ENCODE measurements at regions not wholly inside any gene's neighbourhood (a gene's known extent, or its start where the extent isn't known, plus 50 kb on each side); places are given as distances from the start of the nearest gene placed in this dataset.
"Not testable (repeated sequence)": the region's sequence is repeated elsewhere in the genome, so short reads cannot be mapped to it uniquely, and the experiment has no call there.

- Mint-ChIP-seq H3K36me3 (no peaks in the 10 kb centered on the region), H3K4me3 (no peak overlapping the region), H3K9me3 (peaks cover 0 to 6% (median 1%) of the 10 kb centered on the region in 3 donors), H3K27ac (no peak overlapping the region), H3K4me1 (no peaks in the 10 kb centered on the region), H3K27me3 (no peaks in the 10 kb centered on the region)
Observed at GRCh38 chr2:125658583-125658982, 997.4 kb upstream of the GYPC start.

GRCh38 chr2:125660369-125660768, 995.6 kb upstream of the GYPC start:
- not testable (repeated sequence) for H3K27ac Mint-ChIP-seq, H3K4me1 Mint-ChIP-seq, H3K27me3 Mint-ChIP-seq

DNA sequence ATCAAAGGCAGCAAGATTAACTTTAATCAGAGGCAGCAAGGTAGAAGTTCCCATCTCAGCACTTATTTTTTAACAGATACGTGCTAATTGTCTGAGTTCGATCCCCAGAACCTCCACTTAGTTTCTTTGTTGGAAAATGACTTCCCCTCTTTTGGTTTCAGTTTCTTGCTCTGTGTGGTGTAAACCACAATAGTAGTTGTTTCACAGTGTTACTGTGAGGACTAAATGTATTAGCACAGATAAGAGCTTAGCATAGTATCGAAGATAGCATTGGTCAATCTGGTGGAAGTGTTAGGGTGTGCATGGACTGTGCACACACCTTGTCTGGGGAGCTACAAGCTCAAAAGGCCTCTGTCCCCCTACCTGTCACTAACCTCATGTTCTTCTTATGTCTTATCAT, 988.3 kb upstream of the GYPC start:
- Mint-ChIP-seq H3K27me3 (no peaks in the 10 kb centered on the region), H3K9me3 (peaks cover 2 to 17% (median 7%) of the 10 kb centered on the region in 3 donors), H3K27ac (no peak overlapping the region), H3K4me1 (no peaks in the 10 kb centered on the region), H3K4me3 (no peak overlapping the region), H3K36me3 (no peaks in the 10 kb centered on the region)

More at GRCh38 chr2:125660369-125660768, 995.6 kb upstream of the GYPC start:
- not testable (repeated sequence) for H3K36me3 Mint-ChIP-seq, H3K4me3 Mint-ChIP-seq
- H3K9me3 Mint-ChIP-seq = peaks cover 2 to 10% (median 7%) of the 10 kb centered on the region in 3 donors

DNA sequence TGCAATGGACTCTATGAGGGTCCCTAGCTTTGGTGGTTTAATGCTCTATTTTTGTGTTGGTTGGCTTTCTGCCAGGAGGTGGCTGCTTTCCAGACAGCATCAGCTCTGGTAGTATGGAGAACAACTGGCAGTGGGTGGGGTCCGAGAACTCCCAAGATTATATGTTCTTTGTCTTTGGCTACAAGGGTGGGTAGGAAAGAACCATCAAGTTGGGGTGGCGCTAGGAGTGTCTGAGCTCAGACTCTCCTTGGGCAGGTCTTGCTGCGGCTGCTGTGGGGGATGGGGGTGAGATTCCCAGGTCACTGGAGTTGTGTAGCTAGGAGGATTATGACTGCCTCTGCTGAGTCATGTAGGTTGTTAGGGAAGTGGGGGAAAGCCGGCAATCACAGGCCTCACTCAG, 976.1 kb upstream of the GYPC start:
- H3K9me3 Mint-ChIP-seq = peaks cover 4 to 10% (median 9%) of the 10 kb centered on the region in 3 donors
- H3K27ac Mint-ChIP-seq = no peak overlapping the region
- no peaks in the 10 kb centered on the region for H3K36me3 Mint-ChIP-seq
- H3K4me1 Mint-ChIP-seq = peaks cover 0 to 1% (median 0%) of the 10 kb centered on the region in 3 donors
- no peaks in the 10 kb centered on the region for H3K27me3 Mint-ChIP-seq
- H3K4me3 Mint-ChIP-seq = no peak overlapping the region

DNA sequence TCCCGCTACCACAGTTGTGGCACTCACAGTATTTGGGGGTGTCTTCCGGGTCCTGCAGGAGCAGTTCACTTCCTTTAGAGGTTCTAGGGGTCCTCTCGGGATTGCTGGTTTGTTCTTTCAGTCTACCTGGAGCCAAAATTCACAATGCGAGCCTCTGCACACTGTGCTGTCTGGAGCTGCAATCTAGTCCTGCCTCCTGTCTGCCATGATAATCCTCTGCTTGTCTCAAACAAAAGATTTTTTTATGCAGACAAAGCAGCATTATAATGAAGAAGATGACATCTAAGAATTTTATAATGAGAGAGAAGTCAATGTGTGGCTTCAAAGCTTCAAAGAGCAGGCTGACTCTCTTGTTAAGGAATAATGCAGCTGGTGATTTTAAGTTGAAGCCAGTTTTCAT, 975.1 kb upstream of the GYPC start:
- no peaks in the 10 kb centered on the region for H3K27me3 Mint-ChIP-seq
- no peak overlapping the region for H3K27ac Mint-ChIP-seq

GRCh38 chr2:125681576-125681975, 974.4 kb upstream of the GYPC start:
- H3K27me3 Mint-ChIP-seq = no peaks in the 10 kb centered on the region
- no peak overlapping the region for H3K27ac Mint-ChIP-seq
- H3K36me3 Mint-ChIP-seq = no peaks in the 10 kb centered on the region
- H3K4me3 Mint-ChIP-seq = no peak overlapping the region
- peaks cover 0 to 1% (median 0%) of the 10 kb centered on the region in 3 donors for H3K4me1 Mint-ChIP-seq
- peaks cover 4 to 8% (median 6%) of the 10 kb centered on the region in 3 donors for H3K9me3 Mint-ChIP-seq

More for the DNA sequence above, 975.1 kb upstream of the GYPC start:
- H3K4me1 Mint-ChIP-seq = peaks cover 0 to 1% (median 0%) of the 10 kb centered on the region in 3 donors
- no peaks in the 10 kb centered on the region for H3K36me3 Mint-ChIP-seq
- no peak overlapping the region for H3K4me3 Mint-ChIP-seq
- H3K9me3 Mint-ChIP-seq = peaks cover 4 to 9% (median 8%) of the 10 kb centered on the region in 3 donors

- peaks cover 4 to 8% (median 6%) of the 10 kb centered on the region in 3 donors for H3K9me3 Mint-ChIP-seq
- H3K4me1 Mint-ChIP-seq = peaks cover 0 to 1% (median 0%) of the 10 kb centered on the region in 3 donors
- H3K36me3 Mint-ChIP-seq = no peaks in the 10 kb centered on the region
- no peak overlapping the region for H3K27ac Mint-ChIP-seq
- no peaks in the 10 kb centered on the region for H3K27me3 Mint-ChIP-seq
- H3K4me3 Mint-ChIP-seq = no peak overlapping the region
Observed at GRCh38 chr2:125681976-125682805, 973.8 kb upstream of the GYPC start.

DNA sequence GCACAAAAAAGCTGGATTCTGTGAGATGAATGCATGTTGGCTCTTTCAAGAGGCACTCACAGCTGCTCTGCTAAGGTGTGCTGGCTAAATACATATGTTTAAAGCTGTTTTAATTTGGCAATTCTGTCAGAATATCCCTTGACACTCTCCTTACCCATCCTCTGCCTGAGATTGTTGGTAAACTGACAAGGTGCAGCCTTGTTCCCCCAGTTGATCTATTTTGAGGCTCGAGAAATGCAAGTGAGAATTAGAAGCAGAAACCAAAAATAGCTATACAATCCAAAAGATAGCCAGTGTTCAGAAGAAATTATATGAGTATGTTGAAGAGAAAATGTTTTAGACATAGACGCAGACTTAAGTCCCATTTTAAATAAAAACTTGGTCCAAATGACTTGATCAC, 971.7 kb upstream of the GYPC start:
- Mint-ChIP-seq H3K27ac (no peak overlapping the region), H3K27me3 (no peaks in the 10 kb centered on the region), H3K36me3 (no peaks in the 10 kb centered on the region), H3K4me1 (no peaks in the 10 kb centered on the region), H3K4me3 (no peak overlapping the region), H3K9me3 (peaks cover 0 to 12% (median 6%) of the 10 kb centered on the region in 3 donors)

DNA sequence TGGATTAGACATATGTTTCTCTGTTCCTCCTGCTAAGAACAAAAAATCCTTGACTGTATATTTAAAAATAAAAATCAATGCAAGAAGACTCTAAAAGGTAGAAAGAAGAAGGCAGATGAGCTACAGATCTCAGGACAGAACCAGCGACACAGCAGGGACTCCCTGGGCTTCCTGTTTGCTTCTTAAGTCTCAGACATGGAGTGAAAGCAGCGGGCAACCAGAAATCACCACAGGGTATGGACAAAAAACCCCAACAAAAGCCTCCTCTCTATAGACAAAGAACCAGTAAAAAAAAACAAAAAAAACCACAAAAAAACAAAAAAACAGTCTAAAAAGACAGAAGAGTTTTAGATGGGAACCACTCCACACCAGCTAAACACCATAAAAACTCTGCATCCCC, 971.0 kb upstream of the GYPC start:
- Mint-ChIP-seq H3K36me3 (no peaks in the 10 kb centered on the region), H3K4me1 (no peaks in the 10 kb centered on the region), H3K4me3 (no peak overlapping the region), H3K27ac (no peak overlapping the region), H3K27me3 (no peaks in the 10 kb centered on the region), H3K9me3 (peaks cover 0 to 12% (median 6%) of the 10 kb centered on the region in 3 donors)

DNA sequence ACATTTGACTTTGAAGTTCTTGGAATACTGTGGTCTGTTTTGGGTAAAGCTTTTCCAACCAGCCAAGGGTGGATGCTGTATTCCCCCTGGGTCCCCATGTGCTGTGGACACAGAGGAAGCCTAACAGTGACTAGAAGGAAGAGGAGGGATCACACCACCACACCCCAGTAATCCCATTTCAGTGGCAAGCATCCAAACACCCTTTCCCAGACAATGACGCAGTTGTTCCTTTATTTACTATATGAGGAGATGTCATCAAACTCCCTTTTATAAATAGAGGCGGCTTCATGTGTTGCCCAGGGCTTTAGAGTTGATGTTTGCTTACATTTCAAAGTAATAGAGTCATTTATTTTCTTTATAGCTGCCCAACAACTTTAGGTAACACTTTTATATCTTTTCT, 959.4 kb upstream of the GYPC start:
- Mint-ChIP-seq H3K4me1 (no peaks in the 10 kb centered on the region), H3K36me3 (no peaks in the 10 kb centered on the region), H3K9me3 (peaks cover 0 to 11% (median 3%) of the 10 kb centered on the region in 3 donors), H3K27ac (no peak overlapping the region), H3K27me3 (no peaks in the 10 kb centered on the region), H3K4me3 (no peak overlapping the region)

DNA sequence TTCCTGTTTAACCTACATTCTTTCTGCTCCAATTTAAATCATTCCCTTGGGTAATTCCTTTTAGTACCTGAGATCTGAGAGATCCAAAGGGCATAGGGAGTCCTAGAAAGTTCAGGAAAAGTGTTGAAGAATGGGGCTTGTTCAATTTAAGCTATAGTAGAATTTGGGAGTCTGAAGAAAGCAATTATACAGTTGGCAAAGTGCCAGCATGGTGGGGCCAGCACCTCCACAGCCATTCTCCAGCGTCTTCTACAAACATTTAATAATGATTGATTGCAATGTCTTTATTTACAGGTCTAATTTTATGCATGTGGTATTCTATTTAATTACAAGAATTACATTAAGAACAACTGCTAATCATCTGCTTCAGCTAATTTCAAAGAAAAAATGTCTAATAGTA, 957.7 kb upstream of the GYPC start:
- Mint-ChIP-seq H3K27ac (no peak overlapping the region), H3K4me1 (no peaks in the 10 kb centered on the region), H3K4me3 (no peak overlapping the region), H3K27me3 (no peaks in the 10 kb centered on the region), H3K9me3 (peaks cover 0 to 11% (median 3%) of the 10 kb centered on the region in 3 donors), H3K36me3 (no peaks in the 10 kb centered on the region)

DNA sequence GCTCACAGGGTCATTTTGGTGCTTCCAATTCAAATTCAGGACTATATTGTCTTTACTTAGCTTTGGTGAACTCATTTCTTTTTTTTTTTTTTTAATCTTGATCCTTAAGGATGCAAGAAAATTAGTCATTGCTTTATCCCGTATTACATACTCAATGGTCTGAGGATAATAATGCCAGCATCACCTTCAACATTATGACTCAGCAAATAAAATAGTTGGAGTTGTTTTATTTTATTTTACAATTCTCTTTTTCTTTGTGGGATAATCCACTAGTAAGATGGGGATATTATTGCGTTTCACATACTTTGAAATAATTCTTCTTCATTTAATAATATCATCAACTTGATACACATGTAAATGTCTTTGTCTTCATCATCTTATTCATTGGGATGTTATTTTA, 954.9 kb upstream of the GYPC start:
- H3K9me3 Mint-ChIP-seq = peaks cover 0 to 11% (median 0%) of the 10 kb centered on the region in 3 donors
- H3K27ac Mint-ChIP-seq = no peak overlapping the region
- no peaks in the 10 kb centered on the region for H3K36me3 Mint-ChIP-seq
- no peaks in the 10 kb centered on the region for H3K27me3 Mint-ChIP-seq
- no peaks in the 10 kb centered on the region for H3K4me1 Mint-ChIP-seq
- no peak overlapping the region for H3K4me3 Mint-ChIP-seq

GRCh38 chr2:125707611-125708010, 948.3 kb upstream of the GYPC start:
- peaks cover 0 to 3% (median 0%) of the 10 kb centered on the region in 3 donors for H3K9me3 Mint-ChIP-seq
- no peak overlapping the region for H3K4me3 Mint-ChIP-seq
- no peaks in the 10 kb centered on the region for H3K4me1 Mint-ChIP-seq
- no peak overlapping the region for H3K27ac Mint-ChIP-seq
- H3K36me3 Mint-ChIP-seq = no peaks in the 10 kb centered on the region
- no peaks in the 10 kb centered on the region for H3K27me3 Mint-ChIP-seq

DNA sequence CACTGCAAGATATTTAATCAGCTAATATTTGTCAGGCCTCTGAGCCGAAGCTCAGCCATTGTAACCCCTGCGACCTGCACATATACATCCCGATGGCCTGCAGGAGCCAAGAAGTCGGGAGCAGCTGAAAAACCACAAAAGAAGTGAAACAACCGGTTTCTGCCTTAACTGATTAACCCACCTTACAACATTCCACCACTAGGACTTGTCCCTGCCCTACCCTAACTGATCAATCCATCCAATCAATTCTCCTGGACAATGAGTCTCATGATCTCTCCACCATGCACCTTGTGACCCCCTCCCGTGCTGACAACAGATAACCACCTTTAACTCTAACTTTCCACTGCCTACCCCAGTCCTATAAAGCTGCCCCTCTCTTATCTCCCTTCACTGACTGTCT, 945.4 kb upstream of the GYPC start:
- Mint-ChIP-seq H3K27ac (no peak overlapping the region), H3K36me3 (no peaks in the 10 kb centered on the region), H3K9me3 (peaks cover 0 to 7% (median 5%) of the 10 kb centered on the region in 3 donors), H3K27me3 (no peaks in the 10 kb centered on the region), H3K4me1 (no peaks in the 10 kb centered on the region), H3K4me3 (no peak overlapping the region)

DNA sequence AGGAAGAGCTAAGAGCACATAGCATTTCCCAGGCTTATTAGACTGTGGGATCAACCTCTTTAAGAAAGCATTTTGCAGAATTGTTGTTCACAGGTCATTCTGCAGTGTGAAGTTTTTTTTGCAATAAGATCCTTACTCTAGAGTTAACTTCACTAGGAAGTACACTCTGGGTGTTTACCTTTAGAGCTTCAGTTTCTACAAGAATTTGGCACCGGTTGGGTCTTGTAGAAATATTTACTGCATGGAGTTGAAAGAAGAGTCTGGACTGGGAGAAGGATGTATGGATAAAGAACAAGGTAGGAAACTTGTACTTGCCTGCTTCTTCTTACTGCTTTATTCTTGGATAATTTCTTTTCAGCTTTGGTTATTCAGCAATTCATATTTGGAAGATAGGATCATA, 944.9 kb upstream of the GYPC start:
- Mint-ChIP-seq H3K9me3 (peaks cover 0 to 7% (median 5%) of the 10 kb centered on the region in 3 donors), H3K36me3 (no peaks in the 10 kb centered on the region), H3K4me3 (no peak overlapping the region)

DNA sequence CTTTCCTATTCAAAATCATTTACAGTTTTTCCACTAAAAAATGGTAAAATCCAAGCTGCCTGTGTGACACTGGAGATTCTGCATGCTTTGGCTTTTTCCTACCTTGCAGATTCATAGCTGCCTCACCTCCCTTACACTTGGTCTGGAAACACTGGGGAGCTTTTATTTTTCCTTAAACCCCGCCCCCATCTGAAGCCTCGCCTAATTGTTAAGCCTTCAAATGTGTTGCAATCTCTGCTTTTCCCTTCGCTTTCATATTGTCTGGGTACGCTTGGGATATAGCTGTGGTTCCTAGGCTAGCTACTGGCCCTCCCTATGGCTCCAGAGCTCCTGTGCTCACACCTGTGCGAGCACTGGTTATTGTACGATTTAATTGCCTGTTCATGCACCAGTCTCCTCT, 942.4 kb upstream of the GYPC start:
- peaks cover 0 to 5% (median 5%) of the 10 kb centered on the region in 3 donors for H3K9me3 Mint-ChIP-seq
- no peak overlapping the region for H3K4me3 Mint-ChIP-seq
- H3K36me3 Mint-ChIP-seq = no peaks in the 10 kb centered on the region
- H3K27ac Mint-ChIP-seq = no peak overlapping the region
- no peaks in the 10 kb centered on the region for H3K27me3 Mint-ChIP-seq
- no peaks in the 10 kb centered on the region for H3K4me1 Mint-ChIP-seq

More for the DNA sequence above, 944.9 kb upstream of the GYPC start:
- H3K4me1 Mint-ChIP-seq = no peaks in the 10 kb centered on the region
- no peaks in the 10 kb centered on the region for H3K27me3 Mint-ChIP-seq
- no peak overlapping the region for H3K27ac Mint-ChIP-seq
